ENCODE measurements at regions not wholly inside any gene's neighbourhood (a gene's known extent, or its start where the extent isn't known, plus 50 kb on each side); places are given as distances from the start of the nearest gene placed in this dataset.

DNA sequence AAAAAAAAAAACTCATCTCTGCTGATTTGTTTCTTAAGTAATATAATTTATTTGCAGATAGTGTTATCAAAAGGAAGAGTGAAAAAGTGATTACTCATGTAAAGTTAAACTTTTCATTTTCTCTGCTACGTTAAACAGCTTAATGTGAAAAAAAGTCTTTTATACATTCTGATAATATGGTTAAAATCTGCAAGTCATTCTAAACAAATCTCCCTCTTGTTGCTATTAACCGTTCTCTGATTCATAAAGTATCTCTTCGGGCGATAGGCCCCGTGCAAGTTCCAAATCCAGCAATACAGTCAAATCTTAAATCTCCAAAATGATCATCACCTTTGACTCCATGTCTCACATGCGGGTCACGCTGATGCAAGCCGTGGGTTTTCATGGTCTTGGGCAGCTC, 732.0 kb downstream of the TAF11L14 start (continued):
- no peak for TF ChIP-seq ZNF121 (tag by site-specific recombination; IDR thresholded peaks at IDR 0.05)

- H3K4me1 ChIP-seq (ENCODE audit: control insufficient read depth, insufficient read depth, low read length) = no peaks in the 10 kb centered on the region
- POLR2A ChIA-PET = no interaction called here
- H3K4me3 ChIP-seq (ENCODE audit: low read depth, low read length) = no peak overlapping the region
- CTCF ChIA-PET = interaction anchor here (0.7 kb wide), 1 partner anchor 305 kb away, joined by 3 read pairs; no protein-coding TSS in a partner anchor
- TF ChIP-seq ZNF140 (tag by site-specific recombination; IDR thresholded peaks at IDR 0.05) (no peak), ZNF660 (tag by site-specific recombination; IDR thresholded peaks at IDR 0.05) (no peak), ZNF585B (tag by site-specific recombination; IDR thresholded peaks at IDR 0.05) (no peak), ZNF211 (tag by site-specific recombination; IDR thresholded peaks at IDR 0.05; ENCODE audit: low read depth) (no peak), ZBTB20 (tag by site-specific recombination; IDR thresholded peaks at IDR 0.05) (no peak), ZNF692 (tag by site-specific recombination; IDR thresholded peaks at IDR 0.05) (no peak), ZNF214 (tag by site-specific recombination; IDR thresholded peaks at IDR 0.05; ENCODE audit: borderline replicate concordance) (no peak), ZNF548 (tag by site-specific recombination; IDR thresholded peaks at IDR 0.05) (no peak), ZBTB49 (tag by site-specific recombination; IDR thresholded peaks at IDR 0.05; ENCODE audit: low read depth) (no peak), ZIC2 (tag by site-specific recombination; IDR thresholded peaks at IDR 0.05) (no peak), BCL11A (tag by site-specific recombination; IDR thresholded peaks at IDR 0.05; ENCODE audit: low read depth) (no peak), ZNF664 (tag by site-specific recombination; IDR thresholded peaks at IDR 0.05) (no peak), REPIN1 (tag by site-specific recombination; IDR thresholded peaks at IDR 0.05; ENCODE audit: low read depth) (no peak), EGR2 (tag by site-specific recombination; IDR thresholded peaks at IDR 0.05; ENCODE audit: low read depth) (no peak)
- TF ChIP-seq, protein P1, sequence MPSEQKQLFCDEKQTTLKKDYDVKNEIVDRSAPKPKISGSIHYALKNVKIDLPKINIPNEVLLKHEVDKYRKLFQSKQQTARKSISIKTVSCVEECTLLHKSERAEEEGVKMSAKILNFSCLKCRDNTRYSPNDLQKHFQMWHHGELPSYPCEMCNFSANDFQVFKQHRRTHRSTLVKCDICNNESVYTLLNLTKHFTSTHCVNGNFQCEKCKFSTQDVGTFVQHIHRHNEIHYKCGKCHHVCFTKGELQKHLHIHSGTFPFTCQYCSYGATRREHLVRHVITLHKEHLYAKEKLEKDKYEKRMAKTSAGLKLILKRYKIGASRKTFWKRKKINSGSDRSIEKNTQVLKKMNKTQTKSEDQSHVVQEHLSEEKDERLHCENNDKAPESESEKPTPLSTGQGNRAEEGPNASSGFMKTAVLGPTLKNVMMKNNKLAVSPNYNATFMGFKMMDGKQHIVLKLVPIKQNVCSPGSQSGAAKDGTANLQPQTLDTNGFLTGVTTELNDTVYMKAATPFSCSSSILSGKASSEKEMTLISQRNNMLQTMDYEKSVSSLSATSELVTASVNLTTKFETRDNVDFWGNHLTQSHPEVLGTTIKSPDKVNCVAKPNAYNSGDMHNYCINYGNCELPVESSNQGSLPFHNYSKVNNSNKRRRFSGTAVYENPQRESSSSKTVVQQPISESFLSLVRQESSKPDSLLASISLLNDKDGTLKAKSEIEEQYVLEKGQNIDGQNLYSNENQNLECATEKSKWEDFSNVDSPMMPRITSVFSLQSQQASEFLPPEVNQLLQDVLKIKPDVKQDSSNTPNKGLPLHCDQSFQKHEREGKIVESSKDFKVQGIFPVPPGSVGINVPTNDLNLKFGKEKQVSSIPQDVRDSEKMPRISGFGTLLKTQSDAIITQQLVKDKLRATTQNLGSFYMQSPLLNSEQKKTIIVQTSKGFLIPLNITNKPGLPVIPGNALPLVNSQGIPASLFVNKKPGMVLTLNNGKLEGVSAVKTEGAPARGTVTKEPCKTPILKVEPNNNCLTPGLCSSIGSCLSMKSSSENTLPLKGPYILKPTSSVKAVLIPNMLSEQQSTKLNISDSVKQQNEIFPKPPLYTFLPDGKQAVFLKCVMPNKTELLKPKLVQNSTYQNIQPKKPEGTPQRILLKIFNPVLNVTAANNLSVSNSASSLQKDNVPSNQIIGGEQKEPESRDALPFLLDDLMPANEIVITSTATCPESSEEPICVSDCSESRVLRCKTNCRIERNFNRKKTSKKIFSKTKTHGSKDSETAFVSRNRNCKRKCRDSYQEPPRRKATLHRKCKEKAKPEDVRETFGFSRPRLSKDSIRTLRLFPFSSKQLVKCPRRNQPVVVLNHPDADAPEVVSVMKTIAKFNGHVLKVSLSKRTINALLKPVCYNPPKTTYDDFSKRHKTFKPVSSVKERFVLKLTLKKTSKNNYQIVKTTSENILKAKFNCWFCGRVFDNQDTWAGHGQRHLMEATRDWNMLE (tag by site-specific recombination; conservative IDR thresholded peaks at IDR 0.05; ENCODE audit: low read depth) = no peak
- TF ChIP-seq, protein P2, sequence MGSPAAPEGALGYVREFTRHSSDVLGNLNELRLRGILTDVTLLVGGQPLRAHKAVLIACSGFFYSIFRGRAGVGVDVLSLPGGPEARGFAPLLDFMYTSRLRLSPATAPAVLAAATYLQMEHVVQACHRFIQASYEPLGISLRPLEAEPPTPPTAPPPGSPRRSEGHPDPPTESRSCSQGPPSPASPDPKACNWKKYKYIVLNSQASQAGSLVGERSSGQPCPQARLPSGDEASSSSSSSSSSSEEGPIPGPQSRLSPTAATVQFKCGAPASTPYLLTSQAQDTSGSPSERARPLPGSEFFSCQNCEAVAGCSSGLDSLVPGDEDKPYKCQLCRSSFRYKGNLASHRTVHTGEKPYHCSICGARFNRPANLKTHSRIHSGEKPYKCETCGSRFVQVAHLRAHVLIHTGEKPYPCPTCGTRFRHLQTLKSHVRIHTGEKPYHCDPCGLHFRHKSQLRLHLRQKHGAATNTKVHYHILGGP (tag by site-specific recombination; IDR thresholded peaks at IDR 0.05) = no peak
- TF ChIP-seq, protein P3, sequence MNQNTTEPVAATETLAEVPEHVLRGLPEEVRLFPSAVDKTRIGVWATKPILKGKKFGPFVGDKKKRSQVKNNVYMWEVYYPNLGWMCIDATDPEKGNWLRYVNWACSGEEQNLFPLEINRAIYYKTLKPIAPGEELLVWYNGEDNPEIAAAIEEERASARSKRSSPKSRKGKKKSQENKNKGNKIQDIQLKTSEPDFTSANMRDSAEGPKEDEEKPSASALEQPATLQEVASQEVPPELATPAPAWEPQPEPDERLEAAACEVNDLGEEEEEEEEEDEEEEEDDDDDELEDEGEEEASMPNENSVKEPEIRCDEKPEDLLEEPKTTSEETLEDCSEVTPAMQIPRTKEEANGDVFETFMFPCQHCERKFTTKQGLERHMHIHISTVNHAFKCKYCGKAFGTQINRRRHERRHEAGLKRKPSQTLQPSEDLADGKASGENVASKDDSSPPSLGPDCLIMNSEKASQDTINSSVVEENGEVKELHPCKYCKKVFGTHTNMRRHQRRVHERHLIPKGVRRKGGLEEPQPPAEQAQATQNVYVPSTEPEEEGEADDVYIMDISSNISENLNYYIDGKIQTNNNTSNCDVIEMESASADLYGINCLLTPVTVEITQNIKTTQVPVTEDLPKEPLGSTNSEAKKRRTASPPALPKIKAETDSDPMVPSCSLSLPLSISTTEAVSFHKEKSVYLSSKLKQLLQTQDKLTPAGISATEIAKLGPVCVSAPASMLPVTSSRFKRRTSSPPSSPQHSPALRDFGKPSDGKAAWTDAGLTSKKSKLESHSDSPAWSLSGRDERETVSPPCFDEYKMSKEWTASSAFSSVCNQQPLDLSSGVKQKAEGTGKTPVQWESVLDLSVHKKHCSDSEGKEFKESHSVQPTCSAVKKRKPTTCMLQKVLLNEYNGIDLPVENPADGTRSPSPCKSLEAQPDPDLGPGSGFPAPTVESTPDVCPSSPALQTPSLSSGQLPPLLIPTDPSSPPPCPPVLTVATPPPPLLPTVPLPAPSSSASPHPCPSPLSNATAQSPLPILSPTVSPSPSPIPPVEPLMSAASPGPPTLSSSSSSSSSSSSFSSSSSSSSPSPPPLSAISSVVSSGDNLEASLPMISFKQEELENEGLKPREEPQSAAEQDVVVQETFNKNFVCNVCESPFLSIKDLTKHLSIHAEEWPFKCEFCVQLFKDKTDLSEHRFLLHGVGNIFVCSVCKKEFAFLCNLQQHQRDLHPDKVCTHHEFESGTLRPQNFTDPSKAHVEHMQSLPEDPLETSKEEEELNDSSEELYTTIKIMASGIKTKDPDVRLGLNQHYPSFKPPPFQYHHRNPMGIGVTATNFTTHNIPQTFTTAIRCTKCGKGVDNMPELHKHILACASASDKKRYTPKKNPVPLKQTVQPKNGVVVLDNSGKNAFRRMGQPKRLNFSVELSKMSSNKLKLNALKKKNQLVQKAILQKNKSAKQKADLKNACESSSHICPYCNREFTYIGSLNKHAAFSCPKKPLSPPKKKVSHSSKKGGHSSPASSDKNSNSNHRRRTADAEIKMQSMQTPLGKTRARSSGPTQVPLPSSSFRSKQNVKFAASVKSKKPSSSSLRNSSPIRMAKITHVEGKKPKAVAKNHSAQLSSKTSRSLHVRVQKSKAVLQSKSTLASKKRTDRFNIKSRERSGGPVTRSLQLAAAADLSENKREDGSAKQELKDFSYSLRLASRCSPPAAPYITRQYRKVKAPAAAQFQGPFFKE (tag by site-specific recombination; IDR thresholded peaks at IDR 0.05; ENCODE audit: borderline replicate concordance) = no peak
- no peak overlapping the region for H3K27ac ChIP-seq (ENCODE audit: extremely low read depth, low read depth, low read length)
- H3K9me3 ChIP-seq (ENCODE audit: control insufficient read depth, insufficient read depth, low read depth, low read length) = no peaks in the 10 kb centered on the region; the same call in 1 of the 2 replicates
- no peaks in the 10 kb centered on the region for H3K36me3 ChIP-seq (ENCODE audit: control insufficient read depth in 2 of 2, insufficient read depth in 1 of 2, low read length in 2 of 2)
These were observed 736.3 kb downstream of the TAF11L14 start for GRCh38 chr5:18370531-18370930.

All from HEK293 (cell line).